ENCODE measurements at regions not wholly inside any gene's neighbourhood (a gene's known extent, or its start where the extent isn't known, plus 50 kb on each side); places are given as distances from the start of the nearest gene placed in this dataset.
A peak's percentile ranks its signal among the peaks of the same experiment; 100 is the strongest.

- no peaks in the 10 kb centered on the region for H4K20me1 ChIP-seq (ENCODE audit: low read depth)
- DNase-seq (ENCODE audit: low spot score): no peak
- no peaks in the 10 kb centered on the region for H3K79me2 ChIP-seq (ENCODE audit: low read depth)
- no peaks in the 10 kb centered on the region for H3K9me3 ChIP-seq (ENCODE audit: low read depth)
- H3K27me3 ChIP-seq: no peaks in the 10 kb centered on the region
- peaks cover 8% of the 10 kb centered on the region for H3F3A ChIP-seq (ENCODE audit: low read depth)
- TF ChIP-seq EZH2phosphoT487 (IDR thresholded peaks at IDR 0.05) (no peak), CTCF (IDR thresholded peaks at IDR 0.05) (no peak), EZH2 (IDR thresholded peaks at IDR 0.05) (no peak)
- H3K4me2 ChIP-seq: peak overlapping the region; percentile 62
- peak overlapping the region; percentile 69 for H3K27ac ChIP-seq
- H3K36me3 ChIP-seq: no peaks in the 10 kb centered on the region
- no peaks in the 10 kb centered on the region for H3K36me3 Mint-ChIP-seq
- no peak overlapping the region for H3K9ac ChIP-seq
- peaks cover 41% of the 10 kb centered on the region for H3K4me1 ChIP-seq
- peaks cover 2% of the 10 kb centered on the region for H3K27me3 Mint-ChIP-seq (ENCODE audit: insufficient read depth, low read depth)
- no peak overlapping the region for H3K4me3 Mint-ChIP-seq
- H3K27ac Mint-ChIP-seq: no peak overlapping the region
- H3K4me1 Mint-ChIP-seq: peaks cover 11% of the 10 kb centered on the region
- no peak overlapping the region for H3K4me3 ChIP-seq
- no peak overlapping the region for H2AFZ ChIP-seq (replicated peaks)
- no peaks in the 10 kb centered on the region for H3K9me3 Mint-ChIP-seq
These were observed 127.8 kb downstream of the PCDH7 start for GRCh38 chr4:30847958-30848357.

GRCh38 chr4:30854531-30854930 is 134.4 kb downstream of the PCDH7 start:
- H3K27ac ChIP-seq: no peak overlapping the region
- Mint-ChIP-seq H3K27me3 (ENCODE audit: insufficient read depth, low read depth) (no peaks in the 10 kb centered on the region), H3K27ac (no peak overlapping the region), H3K9me3 (no peaks in the 10 kb centered on the region), H3K4me1 (no peaks in the 10 kb centered on the region), H3K36me3 (no peaks in the 10 kb centered on the region), H3K4me3 (no peak overlapping the region)
- no peaks in the 10 kb centered on the region for H4K20me1 ChIP-seq (ENCODE audit: low read depth)
- H3K9me3 ChIP-seq (ENCODE audit: low read depth): no peaks in the 10 kb centered on the region
- TF ChIP-seq EZH2phosphoT487 (IDR thresholded peaks at IDR 0.05) (no peak), CTCF (IDR thresholded peaks at IDR 0.05) (no peak), EZH2 (IDR thresholded peaks at IDR 0.05) (no peak)
- no peaks in the 10 kb centered on the region for H3K79me2 ChIP-seq (ENCODE audit: low read depth)
- H3K4me1 ChIP-seq: peaks cover 21% of the 10 kb centered on the region
- no peak overlapping the region for H2AFZ ChIP-seq (replicated peaks)
- H3K36me3 ChIP-seq: no peaks in the 10 kb centered on the region
- H3K4me2 ChIP-seq: no peak overlapping the region
- H3K9ac ChIP-seq: no peak overlapping the region
- no peak overlapping the region for H3K4me3 ChIP-seq
- no peaks in the 10 kb centered on the region for H3F3A ChIP-seq (ENCODE audit: low read depth)
- H3K27me3 ChIP-seq: no peaks in the 10 kb centered on the region
- DNase-seq (ENCODE audit: low spot score): no peak

- no peaks in the 10 kb centered on the region for H3K79me2 ChIP-seq (ENCODE audit: low read depth)
- no peaks in the 10 kb centered on the region for H3F3A ChIP-seq (ENCODE audit: low read depth)
- no peak overlapping the region for H3K9ac ChIP-seq
- TF ChIP-seq EZH2 (IDR thresholded peaks at IDR 0.05) (no peak), CTCF (IDR thresholded peaks at IDR 0.05) (no peak), EZH2phosphoT487 (IDR thresholded peaks at IDR 0.05) (no peak)
- Mint-ChIP-seq H3K4me1 (no peaks in the 10 kb centered on the region), H3K9me3 (no peaks in the 10 kb centered on the region), H3K36me3 (no peaks in the 10 kb centered on the region), H3K27ac (no peak overlapping the region), H3K4me3 (no peak overlapping the region), H3K27me3 (ENCODE audit: insufficient read depth, low read depth) (no peaks in the 10 kb centered on the region)
- H3K4me2 ChIP-seq: no peak overlapping the region
- H2AFZ ChIP-seq (replicated peaks): no peak overlapping the region
- no peaks in the 10 kb centered on the region for H3K27me3 ChIP-seq
- no peak overlapping the region for H3K4me3 ChIP-seq
- H3K27ac ChIP-seq: no peak overlapping the region
- DNase-seq (ENCODE audit: low spot score): no peak
- H3K9me3 ChIP-seq (ENCODE audit: low read depth): no peaks in the 10 kb centered on the region
- H3K4me1 ChIP-seq: peaks cover 21% of the 10 kb centered on the region
- no peaks in the 10 kb centered on the region for H4K20me1 ChIP-seq (ENCODE audit: low read depth)
- H3K36me3 ChIP-seq: no peaks in the 10 kb centered on the region
These were observed 135.1 kb downstream of the PCDH7 start for GRCh38 chr4:30855232-30855631.

Measured in neural progenitor cell (in vitro differentiated cells).